ENCODE measurements at regions not wholly inside any gene's neighbourhood (a gene's known extent, or its start where the extent isn't known, plus 50 kb on each side); places are given as distances from the start of the nearest gene placed in this dataset.

GRCh38 chr12:114185036-114185435, 218.9 kb upstream of the RBM19 start:
- TF ChIP-seq REST (IDR thresholded peaks at IDR 0.05; ENCODE audit: insufficient read depth in 1 of 2, low read depth in 2 of 2, low read length in 2 of 2) (no peak), POLR2AphosphoS5 (IDR thresholded peaks at IDR 0.05; ENCODE audit: low read depth, low read length) (no peak)
